GM06990 (cell line): ENCODE measurements at regions not wholly inside any gene's neighbourhood (a gene's known extent, or its start where the extent isn't known, plus 50 kb on each side); places are given as distances from the start of the nearest gene placed in this dataset.

ENCODE experiments used
- DNase-seq: peaks from one replicate; pipeline ENCODE4 v3.0.0-alpha.2; 2011; ENCODE audit not compliant: insufficient read length; ENCODE audit errors: extremely low read depth
- H3K27me3 ChIP-seq: replicated peaks from 2 replicates; pipeline ENCODE4 v1.6.0; 2011; ENCODE audit warnings: low read length; ENCODE audit not compliant: control insufficient read depth, insufficient read depth
- H3K36me3 ChIP-seq: 2 replicates; pipeline ENCODE4 v1.5.1; 2011; ENCODE audit warnings: low read length; ENCODE audit not compliant: control insufficient read depth, insufficient read depth
- H3K4me3 ChIP-seq: replicated peaks from 2 replicates; pipeline ENCODE4 v1.5.1; 2011; ENCODE audit warnings: low read depth, mild to moderate bottlenecking, control low read depth, low read length
- TF ChIP-seq, protein P1 (sequence below): IDR thresholded peaks from 2 replicates; pipeline ENCODE4 v1.5.1; 2011; ENCODE audit warnings: low read length, control low read depth, mild to moderate bottlenecking, inconsistent platforms; ENCODE audit not compliant: insufficient read depth, poor library complexity, severe bottlenecking

- Histone ChIP-seq H3K36me3 (no peaks in the 10 kb centered on the region), H3K27me3 (no peaks in the 10 kb centered on the region), H3K4me3 (no peak overlapping the region)
- no peak for DNase-seq
- TF ChIP-seq, protein P1, sequence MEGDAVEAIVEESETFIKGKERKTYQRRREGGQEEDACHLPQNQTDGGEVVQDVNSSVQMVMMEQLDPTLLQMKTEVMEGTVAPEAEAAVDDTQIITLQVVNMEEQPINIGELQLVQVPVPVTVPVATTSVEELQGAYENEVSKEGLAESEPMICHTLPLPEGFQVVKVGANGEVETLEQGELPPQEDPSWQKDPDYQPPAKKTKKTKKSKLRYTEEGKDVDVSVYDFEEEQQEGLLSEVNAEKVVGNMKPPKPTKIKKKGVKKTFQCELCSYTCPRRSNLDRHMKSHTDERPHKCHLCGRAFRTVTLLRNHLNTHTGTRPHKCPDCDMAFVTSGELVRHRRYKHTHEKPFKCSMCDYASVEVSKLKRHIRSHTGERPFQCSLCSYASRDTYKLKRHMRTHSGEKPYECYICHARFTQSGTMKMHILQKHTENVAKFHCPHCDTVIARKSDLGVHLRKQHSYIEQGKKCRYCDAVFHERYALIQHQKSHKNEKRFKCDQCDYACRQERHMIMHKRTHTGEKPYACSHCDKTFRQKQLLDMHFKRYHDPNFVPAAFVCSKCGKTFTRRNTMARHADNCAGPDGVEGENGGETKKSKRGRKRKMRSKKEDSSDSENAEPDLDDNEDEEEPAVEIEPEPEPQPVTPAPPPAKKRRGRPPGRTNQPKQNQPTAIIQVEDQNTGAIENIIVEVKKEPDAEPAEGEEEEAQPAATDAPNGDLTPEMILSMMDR: no peak
Measured at GRCh38 chr6:87788141-87788540, 86.1 kb upstream of the AKIRIN2 start.

GRCh38 chr6:87785229-87785862, 83.3 kb upstream of the AKIRIN2 start:
- no peaks in the 10 kb centered on the region for H3K27me3 ChIP-seq
- no peak for DNase-seq
- H3K4me3 ChIP-seq: no peak overlapping the region
- TF ChIP-seq, protein P1: no peak
- no peaks in the 10 kb centered on the region for H3K36me3 ChIP-seq

- H3K4me3 ChIP-seq: no peak overlapping the region
- no peaks in the 10 kb centered on the region for H3K36me3 ChIP-seq
- H3K27me3 ChIP-seq: no peaks in the 10 kb centered on the region
- no peak for DNase-seq
- TF ChIP-seq, protein P1: no peak
Measured at GRCh38 chr6:87784690-87785089, 82.7 kb upstream of the AKIRIN2 start.

DNA sequence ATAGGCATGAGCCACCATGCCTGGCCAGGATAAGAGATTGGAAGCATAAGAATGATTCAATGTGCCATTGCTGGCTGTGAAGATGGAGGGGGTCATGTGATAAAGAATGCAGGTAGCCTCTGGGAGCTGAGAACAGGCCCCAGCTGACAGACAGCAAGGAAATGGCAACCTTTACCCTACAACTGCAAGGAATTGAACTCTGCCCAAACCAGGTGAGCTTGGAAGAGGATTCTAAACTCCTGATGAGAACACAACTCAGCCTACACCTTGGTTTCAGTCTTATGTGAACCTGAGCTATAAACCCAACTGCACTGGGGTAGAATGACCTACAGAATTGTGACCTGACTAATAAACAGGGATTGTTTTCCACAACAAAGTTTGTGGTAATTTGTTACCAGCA, 82.0 kb upstream of the AKIRIN2 start:
- Histone ChIP-seq H3K27me3 (no peaks in the 10 kb centered on the region), H3K4me3 (no peak overlapping the region), H3K36me3 (no peaks in the 10 kb centered on the region)
- TF ChIP-seq, protein P1: no peak
- DNase-seq: no peak

GRCh38 chr6:87779542-87779941, 77.5 kb upstream of the AKIRIN2 start:
- TF ChIP-seq, protein P1: no peak
- Histone ChIP-seq H3K4me3 (no peak overlapping the region), H3K36me3 (no peaks in the 10 kb centered on the region), H3K27me3 (no peaks in the 10 kb centered on the region)
- DNase-seq: no peak
